ENCODE measurements at regions not wholly inside any gene's neighbourhood (a gene's known extent, or its start where the extent isn't known, plus 50 kb on each side); places are given as distances from the start of the nearest gene placed in this dataset.
"Not testable (repeated sequence)": the region's sequence is repeated elsewhere in the genome, so short reads cannot be mapped to it uniquely, and the experiment has no call there.

DNA sequence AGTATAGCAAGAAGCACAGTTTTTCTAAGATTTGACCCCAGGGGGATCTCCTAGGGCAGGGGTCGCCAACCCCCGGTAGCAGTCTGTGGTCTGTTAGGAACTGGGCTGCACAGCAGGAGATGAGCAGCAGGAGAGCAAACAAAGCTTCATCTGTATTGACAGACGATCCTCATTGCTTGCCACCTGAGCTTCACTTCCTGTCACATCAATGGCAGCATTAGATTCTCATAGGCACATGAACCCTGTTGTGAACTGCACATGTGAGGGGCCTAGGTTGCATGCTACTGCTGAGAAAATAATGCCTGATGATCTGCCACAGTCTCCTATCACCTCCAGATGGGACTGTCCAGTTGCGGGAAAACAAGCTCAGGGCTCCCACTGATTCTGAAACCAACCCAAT, 136.2 kb downstream of the RGPD3 start:
- H3K27me3 Mint-ChIP-seq (ENCODE audit: low read depth) = no peaks in the 10 kb centered on the region
- TF ChIP-seq, protein P1, sequence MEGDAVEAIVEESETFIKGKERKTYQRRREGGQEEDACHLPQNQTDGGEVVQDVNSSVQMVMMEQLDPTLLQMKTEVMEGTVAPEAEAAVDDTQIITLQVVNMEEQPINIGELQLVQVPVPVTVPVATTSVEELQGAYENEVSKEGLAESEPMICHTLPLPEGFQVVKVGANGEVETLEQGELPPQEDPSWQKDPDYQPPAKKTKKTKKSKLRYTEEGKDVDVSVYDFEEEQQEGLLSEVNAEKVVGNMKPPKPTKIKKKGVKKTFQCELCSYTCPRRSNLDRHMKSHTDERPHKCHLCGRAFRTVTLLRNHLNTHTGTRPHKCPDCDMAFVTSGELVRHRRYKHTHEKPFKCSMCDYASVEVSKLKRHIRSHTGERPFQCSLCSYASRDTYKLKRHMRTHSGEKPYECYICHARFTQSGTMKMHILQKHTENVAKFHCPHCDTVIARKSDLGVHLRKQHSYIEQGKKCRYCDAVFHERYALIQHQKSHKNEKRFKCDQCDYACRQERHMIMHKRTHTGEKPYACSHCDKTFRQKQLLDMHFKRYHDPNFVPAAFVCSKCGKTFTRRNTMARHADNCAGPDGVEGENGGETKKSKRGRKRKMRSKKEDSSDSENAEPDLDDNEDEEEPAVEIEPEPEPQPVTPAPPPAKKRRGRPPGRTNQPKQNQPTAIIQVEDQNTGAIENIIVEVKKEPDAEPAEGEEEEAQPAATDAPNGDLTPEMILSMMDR (conservative IDR thresholded peaks at IDR 0.05) = no peak
- no peak for DNase-seq (ENCODE audit: low read depth, low spot score)

DNA sequence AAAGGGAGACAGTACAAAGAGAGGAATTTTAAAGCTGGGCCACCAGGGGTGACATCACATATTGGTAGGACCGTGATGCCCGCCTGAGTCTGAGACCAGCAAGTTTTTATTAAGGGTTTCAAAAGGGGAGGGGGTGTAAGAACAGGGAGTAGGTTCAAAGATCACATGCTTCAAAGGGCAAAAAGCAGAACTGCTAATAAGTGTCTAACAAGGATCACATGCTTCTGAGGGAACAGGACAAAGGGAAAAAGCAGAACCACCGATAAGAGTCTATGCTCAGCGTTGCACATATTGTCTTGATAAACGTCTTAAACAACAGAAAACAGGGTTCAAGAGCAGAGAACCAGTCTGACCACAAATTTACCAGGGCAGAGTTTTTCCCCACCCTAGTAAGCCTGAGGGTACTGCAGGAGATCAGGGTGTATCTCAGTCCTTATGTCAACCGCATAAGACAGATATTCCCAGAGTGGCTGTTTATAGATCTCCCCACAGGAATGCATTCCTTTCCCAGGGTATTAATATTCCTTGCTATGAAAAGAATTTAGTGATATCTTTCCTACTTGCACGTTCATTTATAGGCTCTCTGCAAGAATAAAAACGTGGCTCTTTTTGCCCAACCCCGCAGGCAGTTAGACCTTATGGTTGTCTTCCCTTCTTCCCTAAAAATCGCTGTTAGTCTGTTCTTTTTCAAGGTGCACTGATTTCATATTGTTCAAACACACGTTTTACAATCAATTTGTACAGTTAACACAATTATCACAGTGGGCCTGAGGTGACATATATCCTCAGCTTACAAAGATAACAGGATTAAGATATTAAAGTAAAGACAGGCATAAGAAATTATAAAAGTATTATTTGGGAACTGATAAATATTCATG, 136.5 kb upstream of the UXS1 start:
- H3K27ac Mint-ChIP-seq (ENCODE audit: unreplicated experiment); DNase-seq (ENCODE audit: low read depth, low spot score); H3K9me3 Mint-ChIP-seq; H3K36me3 Mint-ChIP-seq (ENCODE audit: low read depth); H3K27me3 Mint-ChIP-seq (ENCODE audit: low read depth); H3K4me3 Mint-ChIP-seq: not testable (repeated sequence)
- H3K4me1 Mint-ChIP-seq = peaks cover 56% of the 10 kb centered on the region

More for the DNA sequence above, 136.2 kb downstream of the RGPD3 start:
- Mint-ChIP-seq H3K4me3 (peak overlapping the region; percentile 45), H3K36me3 (ENCODE audit: low read depth) (no peaks in the 10 kb centered on the region), H3K27ac (ENCODE audit: unreplicated experiment) (peak overlapping the region; percentile 31), H3K4me1 (peaks cover 51% of the 10 kb centered on the region), H3K9me3 (peaks cover 10% of the 10 kb centered on the region)

DNA sequence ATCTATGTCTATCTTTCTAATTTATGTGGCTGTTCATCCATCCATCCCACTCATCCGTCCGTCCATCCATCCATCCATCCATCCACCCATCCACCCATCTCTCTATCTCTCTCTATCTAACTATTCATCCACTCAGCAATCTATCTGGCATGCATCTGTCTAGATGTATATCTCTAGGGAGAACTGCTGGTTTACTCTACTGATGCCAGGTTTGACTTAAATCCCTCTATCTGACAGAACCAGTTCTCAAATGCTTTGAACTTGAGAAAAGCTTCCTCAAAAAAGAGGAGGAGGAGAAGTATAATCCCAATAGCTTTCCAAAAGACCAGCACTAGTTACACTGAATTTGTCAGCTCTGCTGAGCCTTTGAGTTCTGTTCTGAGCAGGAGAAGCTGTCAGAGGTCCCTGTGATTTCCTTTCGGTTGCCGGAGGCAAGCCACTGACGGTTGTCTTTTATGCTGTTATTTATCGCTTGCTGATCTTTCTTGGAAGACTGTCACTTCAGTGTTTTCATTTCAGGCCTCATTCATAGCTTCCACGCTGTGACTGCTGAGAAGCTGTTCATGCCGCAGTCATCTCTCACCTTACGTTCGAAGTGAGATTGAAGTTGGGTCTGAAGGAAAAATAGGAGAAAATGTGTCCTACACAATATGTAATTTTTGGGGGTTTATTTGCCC, 129.4 kb upstream of the UXS1 start:
- DNase-seq (ENCODE audit: low read depth, low spot score) = no peak
- no peaks in the 10 kb centered on the region for H3K27me3 Mint-ChIP-seq (ENCODE audit: low read depth)
- no peak overlapping the region for H3K27ac Mint-ChIP-seq (ENCODE audit: unreplicated experiment)
- peaks cover 5% of the 10 kb centered on the region for H3K9me3 Mint-ChIP-seq
- no peaks in the 10 kb centered on the region for H3K36me3 Mint-ChIP-seq (ENCODE audit: low read depth)
- TF ChIP-seq, protein P1 (conservative IDR thresholded peaks at IDR 0.05) = no peak
- peaks cover 26% of the 10 kb centered on the region for H3K4me1 Mint-ChIP-seq
- H3K4me3 Mint-ChIP-seq = no peak overlapping the region

DNA sequence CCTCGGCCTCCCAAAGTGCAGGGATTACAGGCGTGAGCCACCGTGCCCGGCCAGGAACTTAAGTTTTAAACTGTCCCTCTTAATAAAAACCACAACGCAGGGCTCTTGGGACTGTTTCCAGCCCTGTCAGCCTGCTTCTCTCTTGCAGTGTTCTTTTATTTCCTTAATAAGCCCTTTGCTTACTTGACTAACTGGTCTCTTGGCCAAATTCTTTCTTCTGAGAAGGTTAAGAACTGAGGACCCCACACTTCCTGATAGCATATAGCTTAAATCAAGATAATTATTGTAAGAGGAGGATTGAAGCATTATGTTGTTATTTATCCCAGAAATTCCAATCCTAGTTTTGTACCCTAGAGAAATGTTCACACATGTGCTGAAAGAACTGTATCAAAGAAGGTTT, 128.2 kb upstream of the UXS1 start:
- Mint-ChIP-seq H3K4me3 (no peak overlapping the region), H3K4me1 (peaks cover 25% of the 10 kb centered on the region)
- no peak for DNase-seq (ENCODE audit: low read depth, low spot score)

DNA sequence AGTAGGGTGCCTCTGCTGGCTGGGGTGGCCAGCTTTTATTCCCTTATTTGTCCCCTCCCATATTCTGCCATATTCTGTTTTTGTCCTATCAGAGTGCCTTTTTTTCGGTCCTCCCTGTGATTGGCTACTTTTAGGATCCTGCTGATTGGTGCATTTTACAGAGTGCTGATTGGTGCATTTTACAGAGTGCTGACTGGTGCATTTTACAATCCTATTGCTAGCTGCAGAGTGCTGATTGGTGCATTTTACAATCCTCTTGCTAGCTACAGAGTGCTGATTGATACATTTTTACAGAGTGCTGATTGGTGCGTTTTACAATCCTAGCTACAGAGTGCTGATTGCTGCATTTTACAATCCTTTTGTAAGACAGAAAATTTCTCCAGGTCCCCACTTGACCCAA, 126.3 kb upstream of the UXS1 start:
- not testable (repeated sequence) for H3K27ac Mint-ChIP-seq (ENCODE audit: unreplicated experiment); H3K36me3 Mint-ChIP-seq (ENCODE audit: low read depth); H3K27me3 Mint-ChIP-seq (ENCODE audit: low read depth); H3K4me3 Mint-ChIP-seq; H3K9me3 Mint-ChIP-seq; DNase-seq (ENCODE audit: low read depth, low spot score)
- H3K4me1 Mint-ChIP-seq = peaks cover 23% of the 10 kb centered on the region

More for the DNA sequence above, 128.2 kb upstream of the UXS1 start:
- Mint-ChIP-seq H3K36me3 (ENCODE audit: low read depth) (no peaks in the 10 kb centered on the region), H3K9me3 (peaks cover 5% of the 10 kb centered on the region), H3K27ac (ENCODE audit: unreplicated experiment) (no peak overlapping the region), H3K27me3 (ENCODE audit: low read depth) (no peaks in the 10 kb centered on the region)
- TF ChIP-seq, protein P1 (conservative IDR thresholded peaks at IDR 0.05) = no peak

DNA sequence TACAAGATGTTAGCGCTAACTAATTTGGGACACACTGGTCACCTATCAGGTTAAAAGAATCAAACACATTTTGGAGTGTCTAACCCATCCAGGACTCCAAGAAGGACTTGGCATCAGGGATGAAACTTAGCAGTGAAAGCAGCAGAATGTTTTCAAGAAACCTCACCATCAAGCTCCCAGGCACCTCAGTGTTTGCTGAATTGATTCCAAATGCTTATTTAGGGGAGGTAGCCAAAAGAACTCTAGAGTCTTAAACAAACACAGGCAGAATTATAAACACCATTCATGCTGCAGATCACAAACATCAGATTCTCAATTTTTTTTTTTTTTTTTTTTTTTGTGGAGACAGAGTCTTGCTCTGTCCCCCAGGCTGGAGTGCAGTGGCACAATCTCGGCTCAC, 122.8 kb upstream of the UXS1 start:
- peaks cover 5% of the 10 kb centered on the region for H3K9me3 Mint-ChIP-seq
- DNase-seq (ENCODE audit: low read depth, low spot score) = no peak
- TF ChIP-seq, protein P1 (conservative IDR thresholded peaks at IDR 0.05) = no peak
- peaks cover 8% of the 10 kb centered on the region for H3K4me1 Mint-ChIP-seq
- peak overlapping the region; percentile 27 for H3K27ac Mint-ChIP-seq (ENCODE audit: unreplicated experiment)
- H3K27me3 Mint-ChIP-seq (ENCODE audit: low read depth) = no peaks in the 10 kb centered on the region
- no peaks in the 10 kb centered on the region for H3K36me3 Mint-ChIP-seq (ENCODE audit: low read depth)
- H3K4me3 Mint-ChIP-seq = no peak overlapping the region
